Fibroblast of lung (primary cell): ENCODE measurements at regions not wholly inside any gene's neighbourhood (a gene's known extent, or its start where the extent isn't known, plus 50 kb on each side); places are given as distances from the start of the nearest gene placed in this dataset.
"Not testable (repeated sequence)": the region's sequence is repeated elsewhere in the genome, so short reads cannot be mapped to it uniquely, and the experiment has no call there.

Experiments used
- DNase-seq, 2 donors: peaks; one replicate each; pipeline versions ENCODE4 v3.0.0 to v3.0.0-alpha.2; 2010; ENCODE audit warnings: low read depth in 2 of 2
- H2AFZ ChIP-seq: 2 replicates; pipeline ENCODE4 v1.5.1; 2012; ENCODE audit warnings: low read length, control low read depth, inconsistent platforms
- H3K27ac ChIP-seq: 2 replicates; pipeline ENCODE4 v1.5.1; 2011; ENCODE audit warnings: low read length, control low read depth; ENCODE audit not compliant: insufficient read depth
- H3K27me3 ChIP-seq: 2 replicates; pipeline ENCODE4 v1.5.1; 2011; ENCODE audit warnings: mild to moderate bottlenecking, low read length; ENCODE audit not compliant: control insufficient read depth, insufficient read depth
- H3K36me3 ChIP-seq: 2 replicates; pipeline ENCODE4 v1.5.1; 2011; ENCODE audit warnings: low read length; ENCODE audit not compliant: control insufficient read depth, insufficient read depth
- H3K4me1 ChIP-seq: 2 replicates; pipeline ENCODE4 v1.5.1; 2011; ENCODE audit warnings: low read length; ENCODE audit not compliant: control insufficient read depth, insufficient read depth; ENCODE audit errors: extremely low read depth
- H3K4me2 ChIP-seq: 2 replicates; pipeline ENCODE4 v1.5.1; 2011; ENCODE audit warnings: low read length, control low read depth; ENCODE audit not compliant: insufficient read depth; ENCODE audit errors: extremely low read depth
- H3K4me3 ChIP-seq, 4 experiments: fragments of 200-600 bp in 1 of 4; sonication (generic) in 1 of 4; replicated peaks in 1 of 4; 2 replicates each; pipeline ENCODE4 v1.5.1; 2011 to 2016; ENCODE audit warnings: low read length in 4 of 4, low read depth in 3 of 4, mild to moderate bottlenecking in 3 of 4, control low read depth in 2 of 4, inconsistent platforms in 1 of 4, mixed read lengths in 1 of 4; ENCODE audit not compliant: insufficient read depth in 1 of 4; ENCODE audit errors: control extremely low read depth in 1 of 4
- H3K79me2 ChIP-seq: 2 replicates; pipeline ENCODE4 v1.5.1; 2012; ENCODE audit warnings: mild to moderate bottlenecking, low read length, inconsistent platforms; ENCODE audit not compliant: control insufficient read depth, insufficient read depth
- H3K9ac ChIP-seq: 2 replicates; pipeline ENCODE4 v1.5.1; 2011; ENCODE audit warnings: mild to moderate bottlenecking, low read length, control low read depth; ENCODE audit not compliant: insufficient read depth
- H3K9me3 ChIP-seq: 2 replicates; pipeline ENCODE4 v1.5.1; 2012; ENCODE audit warnings: low read depth, low read length; ENCODE audit not compliant: control insufficient read depth, insufficient read depth
- H4K20me1 ChIP-seq: 2 replicates; pipeline ENCODE4 v1.5.1; 2011; ENCODE audit warnings: low read length; ENCODE audit not compliant: control insufficient read depth, insufficient read depth; ENCODE audit errors: extremely low read depth

DNA sequence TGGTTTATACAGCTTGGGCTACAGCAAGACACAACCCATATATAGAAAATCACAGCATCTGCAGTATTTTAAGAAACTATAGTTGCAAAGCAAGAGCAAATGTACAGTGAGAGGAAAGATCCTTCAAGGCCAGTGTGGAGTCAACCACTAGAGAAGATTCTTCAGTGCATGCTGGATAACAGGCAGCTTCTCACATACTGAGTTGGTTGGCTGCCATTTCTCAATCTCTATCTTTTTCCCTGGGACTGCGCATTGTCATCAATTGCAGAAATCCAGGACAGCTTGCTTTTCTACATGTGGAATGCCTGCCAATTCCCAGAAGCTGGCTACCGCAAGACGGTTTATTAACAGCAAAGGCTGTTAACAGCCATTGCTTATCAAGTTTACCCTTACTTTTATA lies 646.5 kb downstream of the CDY1 start:
- H3K36me3 ChIP-seq, H3K27ac ChIP-seq: not testable (repeated sequence)

GRCh38 chrY:26268934-26269333 lies 647.0 kb downstream of the CDY1 start:
- not testable (repeated sequence) for H3K9me3 ChIP-seq, DNase-seq, H3K4me2 ChIP-seq, H2AFZ ChIP-seq, H3K9ac ChIP-seq, H3K27ac ChIP-seq, H3K27me3 ChIP-seq, H3K79me2 ChIP-seq, H4K20me1 ChIP-seq, H3K4me1 ChIP-seq, H3K36me3 ChIP-seq, H3K4me3 ChIP-seq

More for the DNA sequence above, 646.5 kb downstream of the CDY1 start:
- not testable (repeated sequence) for H3K9ac ChIP-seq, H3K27me3 ChIP-seq, H4K20me1 ChIP-seq, H3K79me2 ChIP-seq, H3K4me1 ChIP-seq, H3K4me2 ChIP-seq, H2AFZ ChIP-seq, DNase-seq, H3K9me3 ChIP-seq, H3K4me3 ChIP-seq

DNA sequence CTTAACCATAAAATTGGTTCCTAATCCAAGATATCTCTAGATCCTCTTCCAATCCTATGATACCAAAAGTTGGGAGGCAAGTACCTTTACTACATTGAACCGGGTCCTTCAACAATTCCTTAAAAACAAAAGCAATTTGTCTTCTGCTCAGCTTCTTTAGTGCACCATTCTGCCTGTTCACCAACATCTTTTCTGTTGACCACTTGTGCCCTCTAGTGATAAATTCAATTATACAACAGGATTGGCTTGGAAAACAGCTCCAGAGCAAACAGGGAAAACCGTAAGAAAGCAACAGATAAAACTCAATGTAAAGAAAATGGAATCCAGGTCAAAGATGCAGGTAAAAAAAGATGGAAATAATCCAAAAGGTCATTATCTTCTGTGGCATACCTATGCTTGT lies 651.2 kb downstream of the CDY1 start:
- H3K4me3 ChIP-seq, DNase-seq, H2AFZ ChIP-seq, H3K4me1 ChIP-seq, H3K27ac ChIP-seq, H4K20me1 ChIP-seq, H3K27me3 ChIP-seq, H3K36me3 ChIP-seq, H3K9ac ChIP-seq, H3K4me2 ChIP-seq, H3K79me2 ChIP-seq, H3K9me3 ChIP-seq: not testable (repeated sequence)

DNA sequence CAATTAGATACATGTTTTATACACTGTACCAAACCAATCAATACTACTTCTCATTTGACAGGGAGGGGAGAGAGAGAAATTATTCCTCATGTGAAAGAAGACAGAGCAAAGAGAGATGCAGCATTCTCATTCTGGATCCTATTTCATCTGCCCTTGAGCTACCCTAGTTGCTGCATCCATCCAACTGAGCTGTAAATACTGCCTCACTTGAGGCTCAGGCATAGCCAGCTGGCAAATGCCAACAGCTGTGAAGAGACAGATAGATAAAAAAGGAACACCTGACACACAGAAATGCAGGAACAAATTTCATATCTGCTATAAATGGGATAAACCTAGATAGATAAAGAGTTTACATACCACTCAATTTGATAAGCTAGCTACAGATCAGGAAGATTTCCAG lies 684.1 kb downstream of the CDY1 start:
- not testable (repeated sequence) for H3K9me3 ChIP-seq, H3K27ac ChIP-seq, H3K4me3 ChIP-seq, H3K27me3 ChIP-seq, DNase-seq, H4K20me1 ChIP-seq, H2AFZ ChIP-seq, H3K4me2 ChIP-seq, H3K9ac ChIP-seq, H3K4me1 ChIP-seq, H3K79me2 ChIP-seq, H3K36me3 ChIP-seq

GRCh38 chrY:26306630-26307385 lies 684.9 kb downstream of the CDY1 start:
- H3K9me3 ChIP-seq, H3K4me2 ChIP-seq, H3K9ac ChIP-seq, H4K20me1 ChIP-seq, H3K27ac ChIP-seq, H3K27me3 ChIP-seq, DNase-seq, H3K36me3 ChIP-seq, H2AFZ ChIP-seq, H3K79me2 ChIP-seq, H3K4me3 ChIP-seq, H3K4me1 ChIP-seq: not testable (repeated sequence)

DNA sequence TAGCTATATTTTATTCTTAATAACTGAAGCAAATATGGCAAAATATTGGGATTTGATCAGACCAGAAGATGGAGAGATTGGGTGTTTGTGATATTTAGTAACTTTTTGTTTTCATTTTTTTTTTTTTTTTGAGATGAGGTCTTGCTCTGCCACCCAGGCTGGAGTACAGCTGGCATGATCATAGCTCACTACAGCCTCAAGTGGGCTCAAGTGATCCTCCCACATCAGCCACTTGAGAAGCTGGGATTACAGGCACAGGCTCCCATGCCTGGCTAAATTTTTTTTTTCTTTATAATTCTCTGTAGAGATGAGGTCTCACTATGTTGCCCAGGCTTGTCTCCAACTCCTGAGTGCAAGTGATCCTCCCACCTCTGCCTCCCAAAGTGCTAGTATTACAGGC lies 686.4 kb downstream of the CDY1 start:
- not testable (repeated sequence) for H3K79me2 ChIP-seq, H3K9ac ChIP-seq, H3K27ac ChIP-seq, H2AFZ ChIP-seq, H4K20me1 ChIP-seq, H3K27me3 ChIP-seq, H3K4me3 ChIP-seq, H3K9me3 ChIP-seq, H3K4me1 ChIP-seq, H3K36me3 ChIP-seq, DNase-seq, H3K4me2 ChIP-seq
